NB4 (cell line): ENCODE measurements at regions not wholly inside any gene's neighbourhood (a gene's known extent, or its start where the extent isn't known, plus 50 kb on each side); places are given as distances from the start of the nearest gene placed in this dataset.

Experiments used
- CTCF ChIP-seq: IDR thresholded peaks from one replicate; pipeline ENCODE4 v1.5.1; 2012; ENCODE audit warnings: low read depth, low read length
- MAX ChIP-seq: IDR thresholded peaks from 2 replicates; pipeline ENCODE4 v1.6.1; 2011; ENCODE audit warnings: low read depth, low read length

- TF ChIP-seq CTCF (no peak), MAX (no peak)
Observed at GRCh38 chr3:110133971-110134370, 796.6 kb upstream of the DPPA4 start.
